HepG2 (cell line): ENCODE measurements at regions not wholly inside any gene's neighbourhood (a gene's known extent, or its start where the extent isn't known, plus 50 kb on each side); places are given as distances from the start of the nearest gene placed in this dataset.

Experiments used
- ATAC-seq: fragments of 200-7000 bp; cut with Tn5 transposase; 3 replicates; pipeline ENCODE4 v1.9.1; 2020; ENCODE audit warnings: mild to moderate bottlenecking, moderate library complexity
- BruUV-seq: library from RNA; stranded (reverse); fragments of 400-500 nt; replicated peaks from 2 replicates; lab custom pipeline; 2021; lab: Mats Ljungman, UMichigan
- CTCF ChIA-PET: fragments of 300-600 bp; formaldehyde crosslinking; extraction: SDS; loops from one replicate; lab custom pipeline; 2021; ENCODE audit warnings: low total read pairs, inconsistent platforms, low intra/inter-chr PET ratio; lab: Yijun Ruan, JAX
- POLR2A ChIA-PET: fragments of 350-600 bp; sonication (Branson Sonifier 250); formaldehyde crosslinking; loops from one replicate; lab custom pipeline; 2020; ENCODE audit warnings: antibody characterized with exemption, inconsistent platforms; lab: Yijun Ruan, JAX
- DNase-seq: peaks from one replicate; pipeline ENCODE4 v3.0.0-alpha.2; 2015; ENCODE audit warnings: low spot score
- FAIRE-seq: peaks from 3 replicates; lab custom pipeline; 2011; peaks lifted over from hg19 to GRCh38; lab: Jason Lieb, UNC
- H2AFZ ChIP-seq: one replicate; pipeline ENCODE4 v1.6.1; 2011; ENCODE audit warnings: low read length, inconsistent platforms
- H3K27ac ChIP-seq: fragments of 300-600 bp; 3 replicates; pipeline ENCODE4 v1.8.0; 2011; ENCODE audit warnings: mixed run types, mild to moderate bottlenecking, mixed read lengths, low read length, inconsistent platforms; ENCODE audit not compliant: insufficient read depth; ENCODE audit errors: extremely low read length
- H3K27me3 ChIP-seq, 2 experiments: fragments of 200-600 bp in 1 of 2; 2 replicates in 1 of 2; 3 replicates in 1 of 2; pipeline versions ENCODE4 v1.6.0 to v1.8.0; 2011; ENCODE audit warnings: low read length in 2 of 2, mild to moderate bottlenecking in 2 of 2, moderate library complexity in 2 of 2, inconsistent platforms in 1 of 2; ENCODE audit not compliant: insufficient read depth in 2 of 2, control insufficient read depth in 1 of 2
- H3K36me3 ChIP-seq, 2 experiments: fragments of 200-600 bp in 1 of 2; replicated peaks in 1 of 2; 2 replicates in 1 of 2; 3 replicates in 1 of 2; pipeline versions ENCODE4 v1.5.1 to v1.8.0; 2011; ENCODE audit warnings: low read length in 2 of 2, inconsistent platforms in 1 of 2; ENCODE audit not compliant: insufficient read depth in 2 of 2, control insufficient read depth in 1 of 2
- H3K4me1 ChIP-seq: 2 replicates; pipeline ENCODE4 v1.5.1; 2012; ENCODE audit warnings: low read length, inconsistent platforms; ENCODE audit not compliant: insufficient read depth
- H3K4me2 ChIP-seq: 2 replicates; pipeline ENCODE4 v1.6.0; 2011; ENCODE audit warnings: low read depth, low read length, inconsistent platforms
- H3K4me3 ChIP-seq, 3 experiments: fragments of 200-600 bp in 1 of 3; sonication (generic), shearing (Covaris generic) in 1 of 3; replicated peaks in 1 of 3; 2 replicates each; pipeline ENCODE4 v1.5.1; 2011 to 2016; ENCODE audit warnings: low read length in 3 of 3, inconsistent platforms in 2 of 3, low read depth in 2 of 3, mild to moderate bottlenecking in 2 of 3, control low read depth in 1 of 3, mixed read lengths in 1 of 3; ENCODE audit not compliant: insufficient read depth in 1 of 3
- H3K79me2 ChIP-seq: one replicate; pipeline ENCODE4 v1.6.1; 2011; ENCODE audit warnings: low read length, inconsistent platforms; ENCODE audit not compliant: insufficient read depth
- H3K9ac ChIP-seq: 2 replicates; pipeline ENCODE4 v1.6.0; 2011; ENCODE audit warnings: mild to moderate bottlenecking, low read depth, low read length, inconsistent platforms; ENCODE audit not compliant: insufficient read depth
- H3K9me3 ChIP-seq: 2 replicates; pipeline ENCODE4 v1.5.1; 2012; ENCODE audit warnings: mild to moderate bottlenecking, low read length
- H4K20me1 ChIP-seq: 2 replicates; pipeline ENCODE4 v1.6.0; 2011; ENCODE audit warnings: inconsistent platforms, mild to moderate bottlenecking, low read length, moderate library complexity; ENCODE audit not compliant: insufficient read depth
- ADNP ChIP-seq: sonication (generic); formaldehyde crosslinking; IDR thresholded peaks from 2 replicates; pipeline ENCODE4 v1.4.0; 2020; ENCODE audit warnings: missing genetic modification reagents
- CC2D1A ChIP-seq: sonication (generic); formaldehyde crosslinking; IDR thresholded peaks from 2 replicates; pipeline ENCODE4 v1.8.1; 2023; ENCODE audit warnings: mild to moderate bottlenecking, missing genetic modification reagents
- FOXK2 ChIP-seq: fragments of 450-650 bp; IDR thresholded peaks from 2 replicates; pipeline ENCODE4 v1.6.1; 2016
- PRPF4 ChIP-seq: fragments of 200-400 bp; formaldehyde crosslinking; IDR thresholded peaks from 2 replicates; pipeline ENCODE4 v1.6.1; 2016; ENCODE audit warnings: low read length, low read depth; ENCODE audit not compliant: poor library complexity, severe bottlenecking
- RBM22 ChIP-seq: fragments of 200-400 bp; formaldehyde crosslinking; optimal IDR thresholded peaks from 2 replicates; pipeline ENCODE3; 2017; ENCODE audit warnings: mild to moderate bottlenecking, low read length, moderate library complexity
- SAP130 ChIP-seq: IDR thresholded peaks from 2 replicates; pipeline ENCODE4 v1.6.1; 2016; ENCODE audit warnings: low read depth
- TFAP4 ChIP-seq: sonication (generic); IDR thresholded peaks from 2 replicates; pipeline ENCODE4 v1.6.1; 2016; ENCODE audit warnings: low read depth, borderline replicate concordance
- ZNF367 ChIP-seq: sonication (generic); formaldehyde crosslinking; IDR thresholded peaks from 2 replicates; pipeline ENCODE4 v1.4.0; 2020; ENCODE audit warnings: missing genetic modification reagents, borderline replicate concordance
- ZNF800 ChIP-seq: sonication (generic); formaldehyde crosslinking; IDR thresholded peaks from 2 replicates; pipeline ENCODE4 v1.4.0; 2020; ENCODE audit warnings: missing genetic modification reagents
- ZSCAN5A ChIP-seq: sonication (generic); formaldehyde crosslinking; IDR thresholded peaks from 2 replicates; pipeline ENCODE4 v1.8.0; 2022; ENCODE audit warnings: mild to moderate bottlenecking, missing genetic modification reagents, borderline replicate concordance
- WGBS: methylation state at CpG from one replicate; pipeline ENCODE4 v1.1.6; 2017; ENCODE audit warnings: low lambda C conversion rate; 5-methylcytosine and 5-hydroxymethylcytosine counted together
- in situ Hi-C: cut with HindIII; loops from 2 replicates; pipeline ENCODE4 v1.10.0; 2017; ENCODE audit warnings: low pct_unique_long_range_greater_than_20kb; ENCODE audit not compliant: extremely low pct_ligation_motif_present
- intact Hi-C: fragments of 100-400 bp; cut with micrococcal nuclease; formaldehyde crosslinking; loops from one replicate; pipeline ENCODE4 v1.10.0; 2022; ENCODE audit not compliant: unreplicated experiment

- peaks cover 2 to 45% of the 10 kb centered on the region in 2 experiments for H3K27me3 ChIP-seq
- H4K20me1 ChIP-seq: no peaks in the 10 kb centered on the region; the same call in 1 of the 2 replicates
- H3K9me3 ChIP-seq: 0 out of 2 replicates have a peak, but pooled peaks cover 2% of the 10 kb centered on the region
- H3K27ac ChIP-seq: no peak overlapping the region
- no peak overlapping the region for H2AFZ ChIP-seq
- H3K9ac ChIP-seq: no peak overlapping the region
- H3K4me1 ChIP-seq: no peaks in the 10 kb centered on the region
- ATAC-seq (no peak), DNase-seq (no peak), FAIRE-seq (no peak)
- TF ChIP-seq PRPF4 (no peak), ZNF367 (CRISPR knock-in tag) (no peak), ZNF800 (no peak), RBM22 (no peak), ZSCAN5A (CRISPR knock-in tag) (no peak), CC2D1A (CRISPR knock-in tag) (no peak), SAP130 (CRISPR knock-in tag) (no peak), TFAP4 (no peak), FOXK2 (no peak), ADNP (CRISPR knock-in tag) (no peak)
- intact Hi-C loops (no loop called here), in situ Hi-C loops (loop anchor here (5.0 kb wide), 1 partner anchor 88 kb away; no protein-coding TSS in a partner anchor)
- no peak overlapping the region for H3K4me3 ChIP-seq
- ChIA-PET POLR2A (no interaction called here), CTCF (no interaction called here)
- H3K4me2 ChIP-seq: no peak overlapping the region
- 19% methylated on average over 6 of the region's 6 CpGs for WGBS
- no TSS peak for BruUV-seq
- H3K79me2 ChIP-seq: no peaks in the 10 kb centered on the region
- no peaks in the 10 kb centered on the region for H3K36me3 ChIP-seq
These were observed 129.1 kb downstream of the ERMARD start for GRCh38 chr6:169880516-169880915.
